DMS79 treated with DMSO at 0.1 percent for 48 hours (cell line): ENCODE measurements at regions not wholly inside any gene's neighbourhood (a gene's known extent, or its start where the extent isn't known, plus 50 kb on each side); places are given as distances from the start of the nearest gene placed in this dataset.
A peak's percentile ranks its signal among the peaks of the same experiment; 100 is the strongest.
"Not testable (repeated sequence)": the region's sequence is repeated elsewhere in the genome, so short reads cannot be mapped to it uniquely, and the experiment has no call there.

Experiments used
- DNase-seq: peaks from one replicate; lab custom pipeline; 2025; lab: John Stamatoyannopoulos, UW

GRCh38 chr6:99141906-99142305 is 194.2 kb upstream of the FBXL4 start:
- DNase-seq, result not testable (repeated sequence)

DNA sequence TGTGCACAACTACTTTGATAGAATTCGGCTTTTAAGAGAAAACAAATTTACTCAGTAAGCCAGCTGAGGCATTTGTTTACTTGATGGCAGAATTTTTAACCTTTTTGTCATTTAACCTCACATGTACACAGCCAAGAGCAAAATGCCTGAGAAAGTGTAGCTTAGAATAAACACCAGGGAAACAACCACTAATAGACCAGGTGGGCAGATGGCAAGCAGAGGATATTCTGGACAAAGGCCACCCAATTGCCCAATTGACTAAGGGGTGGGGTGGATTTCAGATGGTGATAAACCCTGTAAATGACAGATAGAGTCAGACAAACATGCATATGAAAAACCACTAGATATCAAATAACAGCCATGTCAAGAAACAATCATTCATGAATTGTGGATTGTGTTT is 190.7 kb upstream of the FBXL4 start:
- no peak for DNase-seq

GRCh38 chr6:99137314-99137713 is 189.6 kb upstream of the FBXL4 start:
- DNase-seq, result no peak

GRCh38 chr6:99136488-99136887 is 188.7 kb upstream of the FBXL4 start:
- no peak for DNase-seq

- DNase-seq, result no peak
These were observed 184.4 kb upstream of the FBXL4 start for GRCh38 chr6:99132026-99132635.

GRCh38 chr6:99130897-99131873 is 183.4 kb upstream of the FBXL4 start:
- no peak for DNase-seq

GRCh38 chr6:99129835-99130234 is 182.1 kb upstream of the FBXL4 start:
- DNase-seq, result no peak

DNA sequence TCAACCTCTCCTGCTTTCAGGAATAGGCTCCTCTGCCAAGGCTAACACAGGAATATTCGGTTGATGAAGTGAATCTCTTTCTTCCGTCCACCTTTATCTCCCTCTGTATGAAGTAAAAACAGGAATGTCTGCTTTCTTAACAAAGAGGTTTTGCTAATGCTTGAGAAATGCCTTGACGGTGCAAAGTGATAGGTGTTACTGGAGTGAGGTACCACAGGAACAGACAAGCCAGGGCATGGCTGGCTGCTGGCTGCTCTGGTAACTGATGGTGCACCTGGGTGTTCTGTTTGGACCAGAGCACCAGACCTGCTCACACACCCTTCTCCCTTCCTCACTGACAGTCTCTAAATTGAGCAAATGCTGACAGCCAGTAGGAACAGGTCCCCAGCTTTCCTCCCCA is 174.0 kb upstream of the FBXL4 start:
- DNase-seq, result no peak

DNA sequence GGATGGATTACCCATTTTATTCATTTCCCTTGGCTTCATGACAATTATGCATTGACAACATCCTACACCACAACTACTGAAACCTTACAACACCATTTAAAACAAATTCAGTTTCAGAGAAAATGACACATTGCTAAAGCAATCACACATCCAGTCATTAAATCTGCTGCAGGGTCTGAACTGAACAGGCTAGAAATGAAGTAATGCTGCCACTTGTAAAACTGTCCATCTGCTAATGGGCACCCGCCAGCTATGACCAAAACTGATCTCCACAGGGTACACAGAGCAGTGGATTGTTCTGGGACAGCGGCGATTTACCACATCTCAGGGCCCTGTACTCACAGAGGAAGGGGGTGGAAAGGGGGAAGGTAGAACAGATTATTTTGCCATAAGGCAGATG is 172.9 kb upstream of the FBXL4 start:
- no peak for DNase-seq

DNA sequence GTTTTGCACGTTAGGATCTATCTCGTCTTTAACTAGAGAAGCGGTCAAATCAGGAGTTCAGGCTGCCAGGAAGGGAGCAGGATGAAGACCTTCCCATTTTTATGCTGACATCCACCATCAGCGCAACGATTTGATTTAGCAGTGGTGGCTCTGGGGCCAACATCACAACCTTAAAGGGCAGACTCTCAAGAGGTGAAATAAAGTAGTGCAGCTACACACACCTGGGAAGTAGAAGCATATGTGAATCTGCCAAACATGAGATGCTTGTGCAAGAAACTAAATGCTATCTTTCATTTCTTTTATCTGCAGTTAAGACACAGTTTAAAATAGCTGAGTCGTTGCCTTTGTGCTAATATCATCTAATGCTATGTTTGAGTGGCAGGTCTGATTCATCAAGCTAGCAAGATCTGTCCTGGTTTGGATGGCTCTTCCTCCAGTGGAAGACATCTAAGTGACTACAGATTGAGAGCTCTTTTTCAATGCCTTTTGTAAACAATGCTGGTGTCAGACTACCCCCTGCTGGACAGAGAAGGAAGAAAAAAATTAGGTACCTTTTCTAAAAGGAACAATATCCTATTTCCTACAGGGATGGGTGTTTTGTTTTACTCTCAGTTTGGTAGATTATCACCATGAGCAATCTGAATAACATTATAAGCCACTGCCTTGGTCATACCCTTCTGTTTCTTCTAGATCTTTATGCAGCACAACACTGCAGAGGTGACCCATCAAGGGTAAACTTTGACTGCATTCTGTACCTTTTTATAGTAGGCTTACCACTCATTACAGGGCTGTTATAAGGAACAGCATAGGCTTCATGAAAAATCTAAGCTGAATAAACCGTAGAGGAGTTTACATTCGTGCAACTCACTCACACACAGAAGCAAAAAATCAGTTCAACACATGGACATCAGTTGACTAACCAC is 171.6 kb upstream of the FBXL4 start:
- DNase-seq, result peak; percentile 42

DNA sequence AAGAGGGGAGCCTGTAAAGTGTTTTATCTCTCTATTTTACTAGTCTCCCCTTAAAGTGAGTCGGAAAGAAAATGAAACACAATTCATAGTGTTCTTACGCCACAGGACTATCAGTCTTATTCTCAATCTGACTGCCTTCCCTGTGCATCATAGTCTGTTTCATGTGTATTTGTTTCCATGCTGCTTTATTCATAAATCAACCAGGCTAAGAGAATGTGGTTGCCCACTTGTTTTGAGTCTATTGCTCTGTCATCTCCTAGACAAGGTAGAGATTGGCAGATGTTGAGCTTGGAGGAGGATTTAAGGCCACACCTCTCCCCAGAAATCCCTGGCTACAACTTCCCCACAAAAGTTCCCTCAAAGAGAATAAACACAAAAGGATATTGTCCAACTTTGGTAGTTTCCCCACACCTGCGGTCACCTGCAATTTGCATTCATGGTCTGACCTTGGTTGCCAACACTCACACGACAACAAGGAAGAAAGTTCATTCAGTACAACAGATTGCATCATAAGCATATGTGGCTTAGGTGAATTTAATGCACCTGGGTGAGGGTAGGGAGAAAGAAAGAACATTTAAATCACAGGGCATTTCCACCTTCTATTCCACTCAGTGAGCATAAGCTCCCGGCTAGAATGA is 167.1 kb upstream of the FBXL4 start:
- no peak for DNase-seq

GRCh38 chr6:99111590-99111989 is 163.8 kb upstream of the FBXL4 start:
- no peak for DNase-seq

- DNase-seq, result no peak
These were observed 162.3 kb upstream of the FBXL4 start for GRCh38 chr6:99110029-99110428.

- no peak for DNase-seq
These were observed 156.5 kb upstream of the FBXL4 start for GRCh38 chr6:99104218-99104617.

- DNase-seq, result no peak
These were observed 151.5 kb upstream of the FBXL4 start for GRCh38 chr6:99099243-99099642.

GRCh38 chr6:99096170-99096569 is 148.4 kb upstream of the FBXL4 start:
- no peak for DNase-seq

GRCh38 chr6:99093456-99094190 is 145.9 kb upstream of the FBXL4 start:
- peak; percentile 56 for DNase-seq

DNA sequence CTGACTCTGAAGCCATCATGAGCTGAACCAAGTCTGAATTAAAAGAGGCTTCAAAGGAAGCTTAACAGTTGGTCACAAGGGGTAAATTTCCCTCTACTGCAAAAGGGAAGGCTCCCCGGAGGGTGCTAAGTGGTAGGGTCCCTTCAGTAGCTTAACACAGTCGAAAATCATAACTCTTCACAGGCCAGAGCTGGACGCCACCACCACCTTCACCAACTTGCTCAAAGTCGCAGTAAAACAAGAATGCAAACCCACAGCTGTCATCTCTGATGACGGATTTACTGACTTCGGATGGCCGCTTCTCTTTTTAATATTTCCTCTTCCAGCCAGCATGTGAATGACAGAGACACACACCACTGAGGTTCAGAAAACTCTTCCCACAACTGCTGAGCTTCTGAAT is 144.7 kb upstream of the FBXL4 start:
- DNase-seq, result no peak

DNA sequence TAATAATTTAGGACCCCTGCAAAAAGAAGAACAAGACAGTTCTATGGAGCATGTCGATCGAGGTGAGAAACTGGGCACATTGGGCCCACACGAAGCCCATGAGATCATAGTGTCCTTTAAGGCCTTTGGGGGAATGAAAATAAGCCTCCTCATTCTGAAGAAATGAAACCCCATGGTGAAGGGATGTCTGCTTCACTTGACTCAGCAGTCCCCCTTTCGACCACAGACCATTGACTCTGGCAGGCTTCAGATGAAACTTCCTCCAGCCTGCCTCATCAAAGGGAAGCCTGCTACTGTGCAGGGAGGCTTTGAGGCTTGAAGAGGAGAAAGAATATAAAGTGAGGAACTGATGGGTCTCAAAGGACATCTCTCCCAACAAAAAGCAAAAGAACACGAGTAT is 144.2 kb upstream of the FBXL4 start:
- DNase-seq, result no peak

DNA sequence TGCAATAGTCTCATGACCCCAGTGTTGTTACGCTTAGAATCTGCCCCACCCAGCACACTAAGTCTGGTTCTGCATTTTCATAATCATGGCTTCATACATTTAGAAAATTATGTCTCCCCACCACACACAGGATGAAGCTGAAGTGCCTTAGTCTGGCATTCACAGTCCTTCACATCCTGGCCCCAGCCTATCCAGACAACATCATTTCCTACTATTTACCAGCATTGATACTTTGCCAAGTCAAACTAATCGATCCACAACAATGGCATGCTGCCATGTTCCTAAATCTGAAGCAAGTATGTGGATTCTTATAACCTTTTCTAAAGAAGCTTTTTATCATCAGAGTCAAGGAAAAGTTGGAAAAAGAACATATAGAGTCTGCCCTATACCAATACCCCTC is 132.4 kb upstream of the FBXL4 start:
- no peak for DNase-seq

GRCh38 chr6:99079058-99079457 is 131.3 kb upstream of the FBXL4 start:
- DNase-seq, result no peak
